ENCODE measurements at regions not wholly inside any gene's neighbourhood (a gene's known extent, or its start where the extent isn't known, plus 50 kb on each side); places are given as distances from the start of the nearest gene placed in this dataset.
A peak's percentile ranks its signal among the peaks of the same experiment; 100 is the strongest.

DNA sequence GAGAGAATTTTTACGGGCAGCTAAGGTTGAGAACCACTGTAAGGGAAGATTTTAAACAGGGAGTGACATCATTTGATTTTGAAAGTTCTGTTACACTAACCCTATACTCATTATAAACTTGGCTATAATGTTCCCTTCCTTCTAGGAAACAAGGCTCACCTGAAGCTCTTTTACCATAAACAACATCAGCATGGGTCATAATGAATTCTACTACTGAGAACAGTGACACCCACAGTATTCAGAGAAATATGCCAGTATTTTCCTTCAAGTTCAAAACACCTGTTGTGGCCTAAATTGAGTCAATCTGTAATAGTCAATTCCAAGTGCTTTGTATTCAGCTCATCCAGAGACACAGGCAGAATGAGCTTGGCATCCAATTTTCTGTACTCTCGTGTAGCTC lies 175.3 kb upstream of the STT3B start:
- no peak for DNase-seq

DNA sequence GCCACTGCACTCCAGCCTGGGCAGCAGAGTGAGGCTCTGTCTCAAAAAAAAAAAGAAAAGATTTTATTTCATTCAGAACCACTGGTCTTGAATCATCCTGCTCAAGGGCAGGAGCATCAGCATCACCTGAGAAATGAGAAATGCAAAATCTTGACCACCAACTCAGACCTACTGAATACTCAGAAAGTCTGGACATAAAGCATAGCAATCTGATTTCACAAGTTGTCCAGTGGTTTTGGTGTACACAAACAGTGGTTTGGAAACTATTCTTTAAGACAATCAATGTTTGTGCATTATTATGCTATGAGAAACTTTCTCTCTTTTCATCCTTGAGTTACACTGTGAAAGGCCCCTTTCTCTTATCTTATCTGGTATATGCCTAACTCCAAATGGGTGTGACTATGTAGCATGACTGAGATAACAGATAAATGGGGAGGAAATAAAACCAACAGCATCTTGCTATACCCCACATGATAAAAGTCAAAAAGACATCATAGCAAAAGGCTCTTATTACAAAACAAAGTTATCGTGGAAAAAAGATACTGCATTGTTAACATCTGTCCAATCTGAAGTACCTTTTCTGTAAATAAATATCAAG lies 174.2 kb upstream of the STT3B start:
- no peak for DNase-seq

DNA sequence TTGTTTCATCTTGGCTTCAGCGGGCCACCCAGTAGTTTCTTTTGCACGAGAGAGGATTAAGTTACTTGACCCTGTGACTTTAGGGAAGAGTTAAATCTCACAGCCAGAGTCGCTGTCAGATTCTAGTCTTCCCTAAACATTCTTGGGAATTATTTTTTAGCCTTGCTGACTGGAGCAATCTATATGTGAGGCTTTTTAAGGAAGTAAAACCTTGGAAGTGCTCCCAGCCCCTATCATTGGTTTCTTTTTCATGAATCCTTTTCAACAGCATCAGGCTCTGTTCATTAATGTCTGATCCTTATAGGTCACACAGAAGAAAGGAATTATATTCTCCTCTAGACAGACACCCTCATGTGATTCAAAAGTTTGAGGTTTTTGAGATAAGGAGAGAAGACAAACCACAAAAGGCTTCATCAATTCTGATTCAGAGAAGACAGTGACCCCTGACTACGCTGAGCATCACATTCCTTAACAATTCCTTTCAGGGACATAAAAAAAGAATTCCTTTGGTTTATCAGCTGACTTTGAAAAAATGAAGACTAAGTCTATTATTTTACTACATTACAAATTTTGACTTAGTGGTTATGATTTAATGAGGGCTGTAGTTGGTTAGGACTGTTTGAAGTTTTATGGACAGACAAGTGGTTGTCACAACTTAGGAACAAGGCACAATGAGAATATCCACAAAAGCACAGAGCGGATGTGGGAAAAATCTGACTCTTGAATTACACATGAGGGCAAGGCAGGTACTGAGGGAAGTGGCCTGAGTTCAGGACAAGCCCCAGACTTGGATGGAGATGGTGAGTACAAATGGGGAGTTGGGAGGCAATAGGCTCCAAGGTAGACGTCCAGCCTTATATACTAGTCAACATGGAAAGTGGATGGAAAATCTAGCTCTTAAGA lies 171.1 kb upstream of the STT3B start:
- peak; percentile 96 for DNase-seq

DNA sequence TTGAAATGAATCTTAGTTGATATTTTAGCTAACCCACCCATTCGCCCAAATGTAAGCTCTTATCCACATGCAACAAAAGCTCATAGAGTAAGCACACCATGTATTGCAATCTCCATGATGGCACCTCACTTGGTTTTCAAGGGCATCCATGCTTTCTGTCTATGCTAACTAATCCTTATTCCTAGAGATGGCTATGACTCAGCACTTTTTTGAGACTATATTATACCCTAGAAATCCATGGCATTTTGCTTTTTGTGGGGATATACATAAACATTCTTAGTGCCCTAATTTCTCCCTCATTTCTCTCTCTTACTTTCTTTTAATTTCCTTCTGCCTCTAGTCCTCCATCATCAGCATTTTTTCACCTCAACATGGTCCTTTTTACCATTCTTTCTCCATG lies 168.5 kb upstream of the STT3B start:
- peak; percentile 25 for DNase-seq

DNA sequence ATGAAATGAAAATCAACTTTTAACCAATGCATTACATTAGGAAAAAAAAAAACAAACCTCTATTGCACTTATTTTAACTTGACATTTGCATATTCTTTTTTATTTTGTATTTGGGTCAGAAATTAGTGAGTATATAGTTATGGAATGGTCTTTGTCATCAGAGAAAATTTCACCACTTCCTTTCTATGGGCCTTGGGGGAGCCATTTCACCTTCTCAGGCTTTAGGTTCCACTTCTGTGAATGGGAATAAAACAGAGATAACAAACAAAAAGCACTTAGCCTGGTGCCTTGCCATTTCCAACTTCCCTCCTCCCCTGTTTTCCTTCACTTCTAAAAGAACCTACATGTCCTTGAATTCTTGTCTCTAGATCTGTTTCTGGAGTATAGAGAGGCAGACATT lies 168.0 kb upstream of the STT3B start:
- DNase-seq = peak; percentile 76

DNA sequence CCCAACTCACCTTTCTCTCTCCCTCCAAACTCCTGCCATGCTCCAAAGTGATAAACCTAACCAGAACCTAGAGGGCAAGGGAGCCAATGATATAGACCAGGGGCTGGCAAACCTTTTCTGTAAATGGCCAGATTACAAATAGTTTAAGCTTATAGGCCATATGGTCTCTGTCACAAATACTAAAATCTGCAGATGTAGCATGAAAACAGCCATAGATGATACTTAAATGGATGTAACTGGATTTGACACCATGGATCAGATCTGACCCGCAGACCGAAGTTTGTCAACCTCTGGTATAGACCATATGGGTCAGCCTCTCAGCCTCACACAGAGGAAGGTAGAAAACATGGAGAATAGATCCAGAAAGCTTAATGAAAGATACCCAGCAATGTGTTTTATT lies 165.2 kb upstream of the STT3B start:
- no peak for DNase-seq

DNA sequence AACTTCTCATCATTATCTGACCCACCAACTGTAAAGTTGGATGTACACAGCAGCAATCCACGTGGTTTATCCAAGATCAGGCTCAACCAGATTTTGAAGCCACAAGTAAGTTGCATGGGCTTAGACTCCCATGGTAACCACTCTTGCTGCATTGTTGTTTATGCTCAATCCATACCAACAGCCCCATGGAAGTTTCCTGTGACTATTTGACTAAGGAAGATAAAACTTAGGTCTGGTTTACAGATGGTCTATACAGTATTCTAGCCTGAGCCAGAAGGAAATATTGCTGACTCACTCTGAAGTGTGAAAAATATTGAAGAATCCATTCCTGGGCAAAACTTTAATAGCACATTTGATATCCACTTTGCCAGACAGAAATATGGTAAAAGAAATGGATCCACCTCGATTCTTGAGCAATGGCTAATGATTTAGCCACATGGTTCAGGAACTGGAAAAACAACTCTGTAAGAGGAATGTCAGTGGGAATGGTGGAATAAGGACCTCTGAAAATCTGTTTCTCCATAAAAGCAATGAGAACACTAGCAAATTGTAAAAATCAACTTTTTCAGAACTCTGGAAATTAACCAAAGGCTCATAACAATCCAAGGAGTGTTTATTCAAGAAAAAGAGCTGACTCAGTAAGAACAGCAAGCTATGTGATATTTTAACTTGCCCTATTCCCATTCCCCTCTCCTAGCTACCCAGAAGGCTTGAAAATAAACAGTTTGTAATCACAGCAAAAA lies 162.9 kb upstream of the STT3B start:
- peak; percentile 51 for DNase-seq

DNA sequence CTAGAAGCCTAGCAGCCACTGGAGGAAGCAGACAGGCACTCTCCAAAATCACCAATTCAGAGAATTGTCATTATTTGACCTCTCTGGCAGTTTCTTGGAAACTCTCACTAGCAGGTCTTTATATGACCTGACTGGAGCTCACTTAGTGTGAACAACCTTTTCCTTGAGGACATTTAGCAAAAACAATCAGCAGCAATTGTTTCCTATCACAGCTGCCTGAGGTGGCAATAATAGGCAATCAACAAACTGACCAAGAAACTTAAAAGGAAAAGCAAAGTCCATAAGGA lies 162.4 kb upstream of the STT3B start:
- no peak for DNase-seq

DNA sequence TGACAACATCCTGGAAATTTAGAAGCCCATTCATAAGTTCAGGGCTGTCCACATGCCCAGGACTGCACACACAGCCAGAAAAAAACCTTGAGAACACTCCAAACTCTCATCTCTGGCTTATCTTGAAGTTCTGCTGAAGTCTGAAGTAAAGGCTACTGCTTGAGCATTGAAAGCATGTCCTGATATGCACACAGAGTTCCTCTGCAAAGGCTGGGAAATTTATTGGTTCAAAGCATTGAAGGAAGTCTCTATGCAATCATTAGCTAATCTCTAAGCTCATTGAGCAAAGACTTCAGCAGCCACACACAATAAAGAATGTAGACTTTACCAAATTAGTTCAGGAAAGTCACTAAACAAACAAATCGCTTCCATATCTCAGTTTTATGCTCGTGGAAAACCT lies 162.0 kb upstream of the STT3B start:
- no peak for DNase-seq

DNA sequence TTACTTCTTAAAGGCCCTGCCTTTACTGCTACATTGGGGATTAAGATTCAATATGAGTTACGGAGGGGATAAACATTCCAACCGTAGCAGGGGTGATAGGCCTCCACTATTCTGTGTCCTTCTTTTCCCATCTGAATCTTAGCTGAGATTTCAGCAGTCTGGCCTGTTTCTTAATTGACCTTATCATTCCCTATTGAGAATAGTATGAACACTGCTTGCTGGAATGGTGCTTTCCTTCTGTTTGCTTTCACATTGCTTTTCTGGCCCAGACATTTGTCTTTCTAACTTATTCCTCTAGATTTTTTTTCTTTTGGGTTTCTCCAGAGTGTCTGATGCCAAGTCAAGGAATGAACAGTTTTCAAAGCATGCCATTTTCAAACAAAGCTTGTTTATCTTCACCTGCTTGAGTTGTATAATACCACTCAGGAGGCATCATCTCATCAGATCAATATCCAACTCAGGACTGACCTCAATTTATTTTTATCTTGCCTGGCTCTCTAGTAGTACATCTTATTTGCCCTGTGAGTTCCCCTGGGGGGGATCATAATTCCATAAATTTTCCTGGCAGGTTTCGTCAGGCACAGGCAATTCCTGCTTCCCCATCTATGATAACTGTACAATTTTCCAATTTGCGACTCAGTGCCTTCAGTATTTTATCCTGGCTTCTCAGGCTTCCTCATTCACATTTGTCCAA lies 161.1 kb upstream of the STT3B start:
- DNase-seq = no peak

DNA sequence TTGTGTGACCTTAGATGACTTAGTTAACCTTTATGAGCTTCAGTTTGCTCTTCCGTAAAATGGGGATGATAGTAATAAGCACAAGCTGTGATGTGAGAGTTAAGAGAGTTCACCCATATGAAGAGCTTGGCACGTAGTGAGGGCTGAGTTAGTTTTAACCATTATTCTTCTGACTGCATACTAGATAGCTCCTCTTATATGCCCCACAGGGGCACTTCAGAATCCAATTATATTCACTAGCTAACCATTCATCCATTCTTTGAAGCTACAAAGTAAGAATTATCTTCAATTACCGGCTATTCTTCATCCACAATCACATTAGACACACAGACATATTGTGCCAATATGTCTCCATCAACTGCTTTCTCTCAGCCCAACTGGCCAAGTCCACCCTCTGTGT lies 159.0 kb upstream of the STT3B start:
- no peak for DNase-seq

DNA sequence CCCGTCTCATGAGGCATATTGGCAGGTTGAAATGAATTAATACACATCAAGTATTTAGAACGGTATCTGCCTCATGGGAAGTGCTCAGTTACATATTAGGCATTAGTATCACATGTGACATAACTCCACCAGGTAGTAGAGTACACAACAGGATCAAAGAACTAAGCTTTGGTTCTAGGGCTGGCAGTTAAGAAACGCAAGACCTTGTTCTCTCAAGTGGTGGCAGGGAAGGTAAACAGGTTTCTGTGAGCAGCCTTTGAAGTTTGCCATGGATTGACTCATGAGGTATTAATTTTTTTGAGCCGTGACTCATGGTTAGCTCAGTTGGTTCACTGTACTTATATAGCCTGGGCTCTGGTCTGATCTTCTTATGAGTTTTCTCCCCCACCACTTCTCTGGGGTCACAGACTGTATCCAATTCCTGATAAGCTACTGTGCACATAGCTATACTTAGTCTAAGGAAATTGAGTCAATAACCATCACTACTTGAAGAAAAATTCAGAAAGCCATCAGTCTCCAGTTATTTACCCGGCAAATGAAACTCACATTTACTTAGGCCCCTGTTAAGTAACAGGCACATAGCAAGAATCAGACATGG lies 155.6 kb upstream of the STT3B start:
- DNase-seq = peak; percentile 77

DNA sequence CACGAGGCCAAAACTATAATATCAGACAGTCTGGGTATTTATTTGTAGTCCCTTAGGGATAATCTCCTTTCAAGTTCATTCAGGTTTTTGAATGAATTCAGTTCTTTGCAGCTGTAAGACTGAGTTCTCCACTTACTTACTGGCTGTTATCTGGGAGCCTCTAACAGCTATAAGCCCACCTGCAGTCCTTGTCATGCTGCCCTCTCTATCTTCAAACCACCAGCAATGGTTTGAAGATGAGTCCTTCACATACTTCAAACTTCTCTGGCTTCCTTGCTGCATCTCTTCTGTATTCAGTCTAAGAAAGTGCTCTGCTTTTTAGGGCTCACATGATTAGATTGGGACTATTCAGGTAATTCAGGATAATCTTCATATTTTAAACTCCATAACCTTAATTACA lies 154.5 kb upstream of the STT3B start:
- DNase-seq = no peak

DNA sequence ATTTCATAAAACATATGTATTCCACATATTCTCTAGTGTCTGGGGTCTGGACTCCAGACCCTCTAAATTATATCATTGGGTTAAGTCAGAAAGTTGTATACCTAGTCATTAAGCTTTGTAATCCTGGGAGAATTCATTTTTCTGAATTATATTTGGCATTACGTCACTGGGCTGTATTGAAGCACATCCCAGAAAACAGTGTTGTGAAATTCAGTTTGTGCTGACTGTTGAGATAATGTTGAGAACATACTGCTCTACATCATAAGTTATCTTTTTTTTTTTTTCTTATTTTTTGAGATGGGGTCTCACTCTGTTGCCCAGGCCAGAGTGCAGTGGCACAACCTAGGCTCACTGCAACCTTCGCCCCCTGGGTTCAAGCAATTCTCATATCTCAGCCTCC lies 153.1 kb upstream of the STT3B start:
- DNase-seq = no peak

DNA sequence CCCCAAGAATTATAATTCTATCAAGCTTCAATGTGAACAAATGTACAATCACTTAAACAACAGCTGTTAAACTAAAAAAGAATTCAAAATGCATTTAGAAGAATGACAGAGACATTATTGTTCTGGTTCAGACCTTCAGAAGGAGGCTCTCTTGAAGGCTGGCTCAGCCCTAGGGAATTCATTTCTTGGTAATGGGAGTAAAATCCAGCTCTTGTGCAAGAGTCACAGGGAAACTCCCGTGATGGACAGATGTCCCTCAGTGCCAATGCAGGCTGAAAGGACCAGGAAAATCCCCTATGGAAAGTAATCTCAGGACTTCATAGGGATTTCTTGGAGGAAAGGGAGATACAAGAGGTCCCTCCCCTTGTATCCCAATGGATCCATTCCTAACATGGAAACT lies 149.9 kb upstream of the STT3B start:
- DNase-seq = no peak

DNA sequence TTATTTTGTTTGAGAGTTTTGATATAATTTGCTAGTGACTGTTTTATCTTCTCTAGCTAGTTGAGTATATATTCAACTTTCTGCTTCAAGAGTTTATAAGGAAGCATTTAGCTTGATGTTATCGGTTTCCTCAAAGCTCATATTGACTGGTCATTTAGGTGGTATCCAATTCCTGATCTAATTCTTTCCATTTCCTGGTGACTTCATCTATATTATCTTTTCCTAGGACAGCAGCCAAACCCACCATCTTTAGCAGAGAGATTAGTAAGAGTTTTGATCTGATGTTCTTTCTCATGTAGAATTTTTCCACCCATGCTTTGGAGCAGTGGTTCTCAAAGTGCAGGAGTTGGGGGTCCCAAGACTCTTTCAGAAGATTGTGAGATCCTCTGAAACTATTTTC lies 148.6 kb upstream of the STT3B start:
- DNase-seq = no peak

DNA sequence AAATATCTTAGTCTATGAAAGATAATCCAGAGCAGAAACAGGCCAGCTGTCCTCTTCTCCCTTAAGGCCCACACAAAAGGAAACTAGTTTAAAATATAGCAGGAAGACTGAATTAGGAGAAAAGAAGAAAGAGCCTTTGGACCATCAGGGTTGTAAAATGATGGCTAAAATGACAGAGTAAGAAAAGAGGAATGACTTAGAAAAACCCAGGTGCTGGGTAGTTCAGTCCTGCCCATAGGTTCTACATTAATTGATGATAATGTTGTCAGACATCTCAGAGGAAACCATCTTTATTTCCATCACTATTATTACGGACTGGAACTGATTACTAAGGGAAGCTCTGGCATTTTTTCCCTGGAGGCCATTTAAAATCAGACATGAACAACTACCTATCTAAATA lies 142.8 kb upstream of the STT3B start:
- no peak for DNase-seq

DNA sequence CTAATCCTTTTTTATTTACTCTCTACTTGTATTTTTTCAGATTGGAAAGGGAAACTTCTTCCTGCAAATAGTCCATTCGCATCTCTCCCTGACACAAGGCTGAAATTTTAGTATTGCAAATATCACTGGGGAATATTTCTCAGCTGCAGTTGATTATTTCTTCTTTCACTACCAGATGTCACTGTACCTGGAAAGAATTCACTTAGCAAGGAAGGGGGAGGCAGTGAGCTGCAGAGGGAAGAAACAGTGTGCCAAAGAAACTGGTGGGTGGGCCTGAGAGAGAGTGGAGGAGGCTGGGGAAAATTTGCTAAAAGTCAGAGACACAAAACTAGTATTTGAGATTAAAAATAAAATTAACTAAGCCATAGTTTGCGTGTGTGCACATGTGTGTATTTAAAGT lies 142.3 kb upstream of the STT3B start:
- DNase-seq = no peak

DNA sequence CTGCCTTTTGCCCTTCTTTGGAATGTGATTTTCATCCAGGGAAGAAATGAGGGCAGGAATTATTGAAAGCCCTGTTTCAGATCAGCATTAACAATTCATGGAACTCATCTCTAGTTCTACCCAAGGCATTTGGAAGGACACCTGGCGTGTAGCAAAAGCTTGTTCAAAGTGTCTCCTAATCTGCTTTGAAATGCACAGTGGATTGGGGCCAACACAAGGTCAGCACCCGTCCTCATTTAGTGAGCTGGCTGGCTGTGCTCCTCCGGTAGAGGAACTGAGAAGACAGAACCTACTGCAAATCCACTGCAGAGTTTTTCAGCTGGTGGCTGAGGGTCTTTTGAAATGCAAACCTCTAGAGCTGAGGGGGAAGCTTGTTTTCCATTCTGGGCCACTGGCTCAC lies 141.6 kb upstream of the STT3B start:
- no peak for DNase-seq

DNA sequence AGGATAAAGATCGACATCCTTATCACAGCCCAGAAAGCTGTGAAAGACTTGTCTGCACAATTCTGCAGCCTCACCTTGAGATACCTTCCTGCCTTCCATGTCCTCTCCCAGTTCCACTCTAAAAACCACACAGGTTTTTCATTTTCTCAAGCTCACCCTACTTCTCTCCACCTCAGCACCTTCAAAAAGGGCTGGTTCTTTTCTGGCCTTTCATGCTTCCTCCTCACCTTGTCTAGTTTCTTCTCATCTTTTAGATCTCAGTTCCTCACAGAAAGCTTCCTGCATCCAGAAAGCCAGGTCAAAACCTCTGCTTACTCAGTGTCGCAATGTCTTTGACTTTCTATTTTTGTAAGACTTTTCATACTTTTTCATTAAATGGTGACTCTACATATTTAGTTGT lies 140.2 kb upstream of the STT3B start:
- DNase-seq = no peak

DNA sequence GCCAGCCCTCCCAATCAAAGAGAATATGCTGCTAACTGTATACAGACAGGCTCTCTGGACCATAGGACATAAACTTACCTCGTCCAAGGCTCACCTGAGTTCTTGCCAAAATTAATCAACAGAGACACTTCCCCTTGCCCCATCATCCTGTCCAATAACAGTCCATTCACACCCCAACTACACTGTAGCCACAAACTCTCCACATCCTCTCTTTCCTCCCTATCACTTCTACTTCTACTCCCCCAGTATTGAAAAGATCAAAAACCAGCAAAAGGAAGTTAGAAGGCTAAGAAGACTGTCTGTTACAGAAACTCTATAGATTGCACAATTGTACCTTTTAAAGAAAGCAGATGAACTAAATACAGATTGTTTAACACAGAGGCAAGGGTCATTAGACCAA lies 133.5 kb upstream of the STT3B start:
- DNase-seq = no peak

DNA sequence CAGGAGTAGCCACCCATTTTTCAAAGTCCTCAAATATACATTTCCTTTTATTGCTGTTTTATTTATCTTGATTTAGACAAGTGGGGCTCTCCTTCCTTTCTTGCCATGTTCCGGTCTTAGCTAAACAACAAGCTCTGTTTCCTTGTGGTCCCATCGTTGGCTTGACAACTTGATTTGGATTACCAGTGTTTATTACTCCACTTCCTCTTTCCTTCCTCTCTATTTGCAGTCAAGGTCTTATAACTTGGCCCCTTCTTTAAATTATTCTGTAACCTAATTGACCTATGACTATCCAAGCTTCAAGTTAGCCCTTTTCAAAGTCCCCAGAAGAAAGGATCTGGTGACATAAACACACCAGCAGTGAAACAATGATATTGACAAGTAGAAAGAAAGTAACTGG lies 130.6 kb upstream of the STT3B start:
- no peak for DNase-seq

DNA sequence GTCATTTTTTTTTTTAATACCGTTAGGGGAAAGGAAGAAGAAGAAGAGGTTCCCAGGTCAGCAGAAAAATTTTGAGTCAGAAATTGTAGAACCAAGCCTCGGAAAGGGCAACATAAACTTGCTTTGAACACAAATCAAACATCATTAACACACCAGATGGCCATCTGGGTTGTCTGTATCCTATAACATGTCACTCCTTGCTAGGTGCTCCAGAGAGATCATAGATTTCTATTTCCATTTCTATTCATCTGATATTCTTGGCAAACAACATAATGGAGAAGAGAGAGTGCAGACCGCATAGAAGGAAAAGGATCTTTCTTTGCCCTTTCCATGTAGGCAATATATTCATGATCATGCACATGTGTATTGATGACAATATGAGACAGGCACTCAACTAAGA lies 129.5 kb upstream of the STT3B start:
- DNase-seq = no peak

All from fibroblast of skin of right quadriceps (primary cell).